ENCODE measurements at regions not wholly inside any gene's neighbourhood (a gene's known extent, or its start where the extent isn't known, plus 50 kb on each side); places are given as distances from the start of the nearest gene placed in this dataset.

- Histone ChIP-seq H3K36me3 (ENCODE audit: insufficient read depth, low read length) (no peaks in the 10 kb centered on the region), H3K4me3 (ENCODE audit: low read depth, low read length) (no peak overlapping the region), H3K79me2 (ENCODE audit: control insufficient read depth, insufficient read depth, low read length, unreplicated experiment) (no peaks in the 10 kb centered on the region), H3K27ac (ENCODE audit: low read depth, low read length) (no peak overlapping the region), H3K27me3 (ENCODE audit: insufficient read depth, low read length) (no peaks in the 10 kb centered on the region), H2AFZ (ENCODE audit: low read length, unreplicated experiment) (no peak overlapping the region), H3K4me1 (ENCODE audit: control insufficient read depth, insufficient read depth, low read length, unreplicated experiment) (peaks cover 7% of the 10 kb centered on the region)
Measured at GRCh38 chr11:45051621-45052020, 94.8 kb upstream of the PRDM11 start.

DNA sequence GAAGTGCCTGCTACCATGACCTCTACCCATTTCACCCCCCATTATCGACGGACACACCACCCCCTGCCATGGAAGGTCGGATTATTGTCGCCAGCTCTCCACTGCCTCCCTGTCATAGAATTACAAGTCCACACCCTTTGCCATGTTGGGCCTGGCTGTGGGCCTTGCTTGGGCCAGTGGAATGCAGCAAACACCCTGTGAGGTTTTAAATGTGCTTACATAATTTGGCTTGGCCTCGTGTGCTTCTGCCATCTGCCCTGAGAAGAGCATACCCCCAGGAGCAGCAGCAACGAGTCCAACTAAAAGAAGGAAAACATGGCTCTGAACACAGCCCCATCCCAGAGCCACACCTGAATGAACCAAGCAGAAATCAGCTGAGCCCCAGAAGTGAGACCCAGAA lies 94.1 kb upstream of the PRDM11 start:
- Histone ChIP-seq H2AFZ (ENCODE audit: low read length, unreplicated experiment) (no peak overlapping the region), H3K27ac (ENCODE audit: low read depth, low read length) (no peak overlapping the region), H3K27me3 (ENCODE audit: insufficient read depth, low read length) (no peaks in the 10 kb centered on the region)

DNA sequence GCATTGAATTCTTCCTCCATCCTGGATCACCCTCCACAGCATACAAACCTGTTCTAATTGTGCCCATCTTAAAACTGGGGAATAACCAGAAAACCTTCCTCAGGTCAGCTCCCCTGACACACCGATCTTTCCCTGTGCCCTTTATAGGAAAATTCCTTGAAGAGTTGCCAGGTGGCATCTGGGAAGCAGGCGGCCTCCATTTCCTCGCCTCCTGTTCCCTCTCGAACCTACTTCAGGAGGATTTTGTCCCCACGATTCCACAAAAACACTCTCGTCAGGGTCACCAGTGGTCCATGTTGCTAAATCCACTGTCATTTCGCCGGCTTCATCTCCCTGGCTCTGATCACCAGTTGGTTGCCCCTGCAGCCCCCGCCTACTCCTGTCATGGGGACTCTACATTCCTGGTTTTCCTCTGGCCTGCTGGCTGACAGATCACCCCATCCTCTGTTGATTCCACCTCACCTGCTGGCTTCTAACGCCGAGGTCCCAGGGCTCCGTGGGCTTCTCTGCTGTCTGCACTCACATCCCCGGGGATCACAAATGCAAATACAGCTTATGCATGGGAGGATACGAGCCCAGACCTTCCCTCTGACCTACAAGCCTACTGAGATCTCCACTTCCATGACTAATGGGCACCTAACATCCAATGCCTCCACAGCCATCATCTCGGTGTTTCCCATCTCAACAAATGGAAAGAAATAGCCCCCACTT lies 92.5 kb upstream of the PRDM11 start:
- no peak overlapping the region for H3K27ac ChIP-seq (ENCODE audit: low read depth, low read length)
- H3K27me3 ChIP-seq (ENCODE audit: insufficient read depth, low read length): no peaks in the 10 kb centered on the region
- H3K4me1 ChIP-seq (ENCODE audit: control insufficient read depth, insufficient read depth, low read length, unreplicated experiment): no peaks in the 10 kb centered on the region
- H3K79me2 ChIP-seq (ENCODE audit: control insufficient read depth, insufficient read depth, low read length, unreplicated experiment): no peaks in the 10 kb centered on the region
- no peak overlapping the region for H2AFZ ChIP-seq (ENCODE audit: low read length, unreplicated experiment)
- no peak overlapping the region for H3K4me3 ChIP-seq (ENCODE audit: low read depth, low read length)
- no peaks in the 10 kb centered on the region for H3K36me3 ChIP-seq (ENCODE audit: insufficient read depth, low read length)

More for the DNA sequence above, 94.1 kb upstream of the PRDM11 start:
- Histone ChIP-seq H3K79me2 (ENCODE audit: control insufficient read depth, insufficient read depth, low read length, unreplicated experiment) (no peaks in the 10 kb centered on the region), H3K4me1 (ENCODE audit: control insufficient read depth, insufficient read depth, low read length, unreplicated experiment) (no peaks in the 10 kb centered on the region), H3K4me3 (ENCODE audit: low read depth, low read length) (no peak overlapping the region), H3K36me3 (ENCODE audit: insufficient read depth, low read length) (no peaks in the 10 kb centered on the region)

DNA sequence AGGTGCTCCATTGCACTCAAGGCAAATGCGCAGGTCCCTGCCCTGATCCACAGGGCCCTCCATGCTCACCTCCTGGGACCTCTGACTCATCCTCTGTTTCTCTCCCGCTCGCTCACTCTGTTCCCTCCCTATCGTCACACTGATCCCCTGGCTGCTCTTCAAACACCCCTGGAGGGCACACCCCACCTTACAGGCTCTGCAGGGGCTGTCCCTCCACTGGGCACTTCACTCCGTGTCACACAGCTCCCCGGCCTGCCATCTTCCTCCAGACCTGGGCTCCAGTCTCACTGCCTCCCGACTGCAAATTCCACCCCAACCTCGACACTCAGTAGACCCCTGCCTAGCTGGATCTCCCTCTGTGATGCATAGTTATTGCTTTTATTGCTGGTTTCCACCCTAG lies 91.5 kb upstream of the PRDM11 start:
- H2AFZ ChIP-seq (ENCODE audit: low read length, unreplicated experiment): no peak overlapping the region

GRCh38 chr11:45056529-45056928 lies 89.9 kb upstream of the PRDM11 start:
- H3K4me1 ChIP-seq (ENCODE audit: control insufficient read depth, insufficient read depth, low read length, unreplicated experiment): no peaks in the 10 kb centered on the region
- H3K27ac ChIP-seq (ENCODE audit: low read depth, low read length): no peak overlapping the region
- H3K27me3 ChIP-seq (ENCODE audit: insufficient read depth, low read length): no peaks in the 10 kb centered on the region
- no peaks in the 10 kb centered on the region for H3K79me2 ChIP-seq (ENCODE audit: control insufficient read depth, insufficient read depth, low read length, unreplicated experiment)
- no peak overlapping the region for H3K4me3 ChIP-seq (ENCODE audit: low read depth, low read length)
- no peak overlapping the region for H2AFZ ChIP-seq (ENCODE audit: low read length, unreplicated experiment)
- no peaks in the 10 kb centered on the region for H3K36me3 ChIP-seq (ENCODE audit: insufficient read depth, low read length)

More for the DNA sequence above, 91.5 kb upstream of the PRDM11 start:
- Histone ChIP-seq H3K36me3 (ENCODE audit: insufficient read depth, low read length) (no peaks in the 10 kb centered on the region), H3K4me1 (ENCODE audit: control insufficient read depth, insufficient read depth, low read length, unreplicated experiment) (no peaks in the 10 kb centered on the region), H3K79me2 (ENCODE audit: control insufficient read depth, insufficient read depth, low read length, unreplicated experiment) (no peaks in the 10 kb centered on the region), H3K27ac (ENCODE audit: low read depth, low read length) (no peak overlapping the region), H3K4me3 (ENCODE audit: low read depth, low read length) (no peak overlapping the region), H3K27me3 (ENCODE audit: insufficient read depth, low read length) (no peaks in the 10 kb centered on the region)

DNA sequence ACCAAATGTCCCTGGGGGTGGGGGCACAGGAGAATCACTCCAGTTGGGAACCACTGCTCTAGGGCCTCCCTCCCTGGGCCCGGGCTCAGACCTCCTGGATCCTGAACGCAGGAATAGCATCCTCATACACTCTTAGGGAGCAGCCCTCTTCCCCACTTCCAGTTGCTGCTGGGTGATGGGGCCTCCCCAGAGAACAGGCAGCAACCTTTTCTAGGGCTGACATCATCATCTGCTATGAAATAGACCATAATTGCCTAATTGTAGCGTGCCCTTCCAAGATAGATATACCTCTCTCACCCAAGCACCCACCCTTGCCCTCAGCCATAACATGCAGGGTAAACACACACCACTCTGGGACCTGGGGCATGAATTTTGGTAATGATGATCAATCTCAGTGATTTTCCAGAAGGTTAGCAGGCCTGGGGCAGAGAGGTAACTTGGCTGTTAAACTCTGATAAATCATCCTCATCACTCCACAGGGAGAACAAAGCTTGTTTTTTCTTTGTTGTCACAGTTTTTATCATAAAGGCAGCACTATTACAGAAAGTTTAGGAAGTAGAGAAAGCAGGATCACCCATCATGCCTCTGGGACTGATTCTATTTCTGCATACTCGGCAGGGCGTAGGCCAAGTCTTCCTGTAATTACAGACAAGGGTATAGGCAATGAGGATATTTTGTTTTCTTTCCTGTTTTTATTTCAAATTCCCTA lies 88.3 kb upstream of the PRDM11 start:
- H3K4me1 ChIP-seq (ENCODE audit: control insufficient read depth, insufficient read depth, low read length, unreplicated experiment): no peaks in the 10 kb centered on the region
- no peak overlapping the region for H3K27ac ChIP-seq (ENCODE audit: low read depth, low read length)
- no peaks in the 10 kb centered on the region for H3K36me3 ChIP-seq (ENCODE audit: insufficient read depth, low read length)
- no peak overlapping the region for H2AFZ ChIP-seq (ENCODE audit: low read length, unreplicated experiment)
- H3K27me3 ChIP-seq (ENCODE audit: insufficient read depth, low read length): no peaks in the 10 kb centered on the region
- no peak overlapping the region for H3K4me3 ChIP-seq (ENCODE audit: low read depth, low read length)
- H3K79me2 ChIP-seq (ENCODE audit: control insufficient read depth, insufficient read depth, low read length, unreplicated experiment): no peaks in the 10 kb centered on the region

DNA sequence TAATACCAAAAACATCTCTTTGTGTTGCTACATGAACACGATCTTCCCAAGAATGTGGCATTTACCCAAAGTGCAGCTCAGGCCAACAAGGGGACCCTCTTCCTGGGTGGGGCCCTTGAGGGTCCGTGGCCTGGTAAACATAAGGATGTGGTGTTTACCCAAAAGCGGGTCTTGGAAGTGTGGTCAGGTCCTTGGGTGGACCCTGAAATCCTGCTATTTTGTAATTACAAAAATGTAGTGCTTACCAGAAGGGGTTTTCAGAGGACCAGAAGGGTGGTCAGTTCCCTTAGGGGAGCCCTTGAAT lies 87.8 kb upstream of the PRDM11 start:
- no peak overlapping the region for H2AFZ ChIP-seq (ENCODE audit: low read length, unreplicated experiment)
- no peaks in the 10 kb centered on the region for H3K79me2 ChIP-seq (ENCODE audit: control insufficient read depth, insufficient read depth, low read length, unreplicated experiment)
- no peaks in the 10 kb centered on the region for H3K4me1 ChIP-seq (ENCODE audit: control insufficient read depth, insufficient read depth, low read length, unreplicated experiment)
- H3K4me3 ChIP-seq (ENCODE audit: low read depth, low read length): no peak overlapping the region
- no peaks in the 10 kb centered on the region for H3K27me3 ChIP-seq (ENCODE audit: insufficient read depth, low read length)
- no peaks in the 10 kb centered on the region for H3K36me3 ChIP-seq (ENCODE audit: insufficient read depth, low read length)
- no peak overlapping the region for H3K27ac ChIP-seq (ENCODE audit: low read depth, low read length)

GRCh38 chr11:45060707-45061106 lies 85.7 kb upstream of the PRDM11 start:
- H3K27ac ChIP-seq (ENCODE audit: low read depth, low read length): no peak overlapping the region
- H2AFZ ChIP-seq (ENCODE audit: low read length, unreplicated experiment): no peak overlapping the region
- no peak overlapping the region for H3K4me3 ChIP-seq (ENCODE audit: low read depth, low read length)
- H3K79me2 ChIP-seq (ENCODE audit: control insufficient read depth, insufficient read depth, low read length, unreplicated experiment): no peaks in the 10 kb centered on the region
- peaks cover 16% of the 10 kb centered on the region for H3K27me3 ChIP-seq (ENCODE audit: insufficient read depth, low read length)
- no peaks in the 10 kb centered on the region for H3K36me3 ChIP-seq (ENCODE audit: insufficient read depth, low read length)
- no peaks in the 10 kb centered on the region for H3K4me1 ChIP-seq (ENCODE audit: control insufficient read depth, insufficient read depth, low read length, unreplicated experiment)

DNA sequence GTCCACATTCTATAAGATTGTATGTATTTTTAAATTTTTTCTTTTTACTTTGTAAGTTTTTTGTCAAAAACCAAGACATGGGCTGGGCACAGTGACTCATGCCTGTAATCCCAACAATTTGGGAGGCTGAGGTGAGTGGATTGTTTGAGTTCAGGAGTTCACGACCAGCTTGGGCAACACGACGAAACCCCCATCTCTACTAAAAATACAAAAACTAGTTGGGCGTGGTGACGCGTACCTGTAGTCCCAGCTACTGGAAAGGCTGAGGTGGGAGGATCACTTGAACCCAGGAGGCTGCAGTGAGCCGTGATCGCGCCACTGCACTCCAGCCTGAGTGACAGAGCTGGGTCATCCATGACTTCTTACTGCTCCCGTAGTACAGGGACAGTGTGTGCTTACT lies 84.8 kb upstream of the PRDM11 start:
- Histone ChIP-seq H3K27me3 (ENCODE audit: insufficient read depth, low read length) (peaks cover 25% of the 10 kb centered on the region), H3K27ac (ENCODE audit: low read depth, low read length) (no peak overlapping the region), H3K36me3 (ENCODE audit: insufficient read depth, low read length) (no peaks in the 10 kb centered on the region), H2AFZ (ENCODE audit: low read length, unreplicated experiment) (no peak overlapping the region), H3K4me3 (ENCODE audit: low read depth, low read length) (no peak overlapping the region), H3K79me2 (ENCODE audit: control insufficient read depth, insufficient read depth, low read length, unreplicated experiment) (no peaks in the 10 kb centered on the region), H3K4me1 (ENCODE audit: control insufficient read depth, insufficient read depth, low read length, unreplicated experiment) (no peaks in the 10 kb centered on the region)

DNA sequence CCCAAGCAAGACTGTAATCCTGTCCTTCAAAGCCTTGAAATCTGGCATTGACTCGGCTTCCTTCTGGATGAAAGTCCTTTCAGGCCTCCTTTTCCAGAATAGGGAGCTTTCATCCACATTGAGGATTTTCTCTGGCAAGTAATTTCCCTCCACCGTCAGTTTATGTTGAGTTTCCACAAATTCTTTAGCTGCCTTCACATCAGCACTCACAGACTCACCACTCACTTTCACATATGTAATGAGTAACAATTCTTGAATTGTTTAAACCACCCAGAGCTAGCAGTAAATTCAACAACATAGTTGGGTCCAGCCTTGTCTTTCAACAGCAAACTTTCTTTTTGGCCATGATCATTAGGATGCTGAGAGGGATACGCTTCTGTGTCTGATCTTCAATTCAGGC lies 84.3 kb upstream of the PRDM11 start:
- Histone ChIP-seq H3K27me3 (ENCODE audit: insufficient read depth, low read length) (peaks cover 27% of the 10 kb centered on the region), H3K4me1 (ENCODE audit: control insufficient read depth, insufficient read depth, low read length, unreplicated experiment) (no peaks in the 10 kb centered on the region), H3K79me2 (ENCODE audit: control insufficient read depth, insufficient read depth, low read length, unreplicated experiment) (no peaks in the 10 kb centered on the region), H3K4me3 (ENCODE audit: low read depth, low read length) (no peak overlapping the region), H3K27ac (ENCODE audit: low read depth, low read length) (no peak overlapping the region), H2AFZ (ENCODE audit: low read length, unreplicated experiment) (no peak overlapping the region), H3K36me3 (ENCODE audit: insufficient read depth, low read length) (no peaks in the 10 kb centered on the region)

- peaks cover 27% of the 10 kb centered on the region for H3K27me3 ChIP-seq (ENCODE audit: insufficient read depth, low read length)
- H2AFZ ChIP-seq (ENCODE audit: low read length, unreplicated experiment): no peak overlapping the region
- no peak overlapping the region for H3K4me3 ChIP-seq (ENCODE audit: low read depth, low read length)
- no peak overlapping the region for H3K27ac ChIP-seq (ENCODE audit: low read depth, low read length)
- H3K36me3 ChIP-seq (ENCODE audit: insufficient read depth, low read length): no peaks in the 10 kb centered on the region
- H3K79me2 ChIP-seq (ENCODE audit: control insufficient read depth, insufficient read depth, low read length, unreplicated experiment): no peaks in the 10 kb centered on the region
- H3K4me1 ChIP-seq (ENCODE audit: control insufficient read depth, insufficient read depth, low read length, unreplicated experiment): no peaks in the 10 kb centered on the region
Measured at GRCh38 chr11:45062974-45063635, 83.3 kb upstream of the PRDM11 start.

Measured in ACC112 (cell line).